GM20000 (cell line): ENCODE measurements at regions not wholly inside any gene's neighbourhood (a gene's known extent, or its start where the extent isn't known, plus 50 kb on each side); places are given as distances from the start of the nearest gene placed in this dataset.

Source experiments
- DNase-seq: peaks from one replicate; pipeline ENCODE4 v3.0.0; 2012; ENCODE audit warnings: low spot score
- CTCF ChIP-seq: IDR thresholded peaks from 2 replicates; pipeline ENCODE4 v1.5.1; 2012; ENCODE audit warnings: mild to moderate bottlenecking, control low read depth; ENCODE audit errors: extremely low read depth, missing control alignments

DNA sequence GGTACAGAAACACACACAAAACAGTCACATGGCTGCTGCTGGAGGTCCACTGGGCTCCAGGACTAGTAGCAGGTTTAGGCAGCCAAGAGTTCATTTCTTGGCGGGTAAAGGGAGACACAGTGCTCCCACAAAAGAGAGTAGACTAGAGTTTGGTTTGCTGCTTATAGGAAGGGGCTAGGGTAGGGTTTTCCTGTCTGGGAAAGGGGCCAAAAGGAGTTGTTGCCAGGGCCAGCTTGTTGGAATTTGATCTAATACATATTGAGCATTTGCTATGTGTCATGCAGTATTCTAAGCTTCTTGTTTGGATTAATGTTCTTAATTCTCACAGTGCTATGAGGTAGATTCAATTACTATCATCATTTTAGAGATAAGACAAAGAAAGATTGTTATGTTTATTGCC lies 195.1 kb upstream of the PLET1 start:
- TF ChIP-seq CTCF, result no peak

DNA sequence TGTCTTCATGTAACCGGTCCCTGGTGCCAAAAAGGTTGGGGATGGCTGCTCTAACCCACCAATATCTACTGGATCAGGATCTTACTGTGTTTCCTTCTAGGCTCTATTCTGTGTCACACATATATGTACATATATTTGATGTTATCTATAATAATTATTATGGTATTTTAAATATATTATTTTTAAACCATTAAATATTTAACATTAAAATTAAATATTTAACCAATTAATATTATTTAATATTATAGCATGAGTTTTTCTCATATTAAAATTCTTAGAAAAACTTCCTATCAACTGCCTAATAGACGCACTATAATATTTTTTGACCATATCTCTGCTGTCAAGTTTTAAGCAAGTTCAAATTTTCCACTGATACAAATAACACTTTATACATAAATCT lies 196.9 kb upstream of the PLET1 start:
- DNase-seq, result no peak
- no peak for TF ChIP-seq CTCF

More for the DNA sequence above, 195.1 kb upstream of the PLET1 start:
- DNase-seq, result no peak

GRCh38 chr11:112459001-112459400 lies 198.3 kb upstream of the PLET1 start:
- TF ChIP-seq CTCF, result no peak
- no peak for DNase-seq

GRCh38 chr11:112460141-112460540 lies 199.5 kb upstream of the PLET1 start:
- TF ChIP-seq CTCF, result no peak
- no peak for DNase-seq

GRCh38 chr11:112464949-112465348 lies 204.3 kb upstream of the PLET1 start:
- DNase-seq, result no peak
- TF ChIP-seq CTCF, result no peak

- DNase-seq, result no peak
- no peak for TF ChIP-seq CTCF
These were observed 204.9 kb upstream of the PLET1 start for GRCh38 chr11:112465433-112466024.

GRCh38 chr11:112467721-112468120 lies 207.1 kb upstream of the PLET1 start:
- no peak for DNase-seq
- TF ChIP-seq CTCF, result no peak

- no peak for DNase-seq
These were observed 208.7 kb upstream of the PLET1 start for GRCh38 chr11:112469376-112469775.

More at GRCh38 chr11:112469376-112469775, 208.7 kb upstream of the PLET1 start:
- no peak for TF ChIP-seq CTCF
